MM.1S (cell line): ENCODE measurements at regions not wholly inside any gene's neighbourhood (a gene's known extent, or its start where the extent isn't known, plus 50 kb on each side); places are given as distances from the start of the nearest gene placed in this dataset.

Experiments
- DNase-seq: peaks from one replicate; pipeline ENCODE4 v3.0.0-alpha.2; 2015
- H2AFZ ChIP-seq: fragments of 300-600 bp; sonication (generic); 2 replicates; pipeline ENCODE4 v1.6.0; 2016; ENCODE audit warnings: antibody characterized with exemption, low read length
- H3F3A ChIP-seq: fragments of 300-600 bp; sonication (generic); 2 replicates; pipeline ENCODE4 v1.6.1; 2016; ENCODE audit warnings: mild to moderate bottlenecking, antibody characterized with exemption, low read length, moderate library complexity, mixed read lengths; ENCODE audit not compliant: insufficient read depth
- H3K27ac ChIP-seq: fragments of 300-600 bp; sonication (generic); 2 replicates; pipeline ENCODE4 v1.5.1; 2016; ENCODE audit warnings: mild to moderate bottlenecking, low read length
- H3K27me3 ChIP-seq: fragments of 300-600 bp; sonication (generic); replicated peaks from 2 replicates; pipeline ENCODE4 v1.6.0; 2016; ENCODE audit warnings: low read length; ENCODE audit not compliant: insufficient read depth
- H3K36me3 ChIP-seq: fragments of 300-600 bp; sonication (generic); replicated peaks from 2 replicates; pipeline ENCODE4 v1.6.1; 2016; ENCODE audit warnings: mild to moderate bottlenecking, low read length, mixed read lengths; ENCODE audit not compliant: insufficient read depth
- H3K4me1 ChIP-seq: fragments of 300-600 bp; sonication (generic); 2 replicates; pipeline ENCODE4 v1.6.1; 2016; ENCODE audit warnings: low read length, mixed read lengths
- H3K4me2 ChIP-seq: fragments of 300-600 bp; sonication (generic); 2 replicates; pipeline ENCODE4 v1.6.0; 2016; ENCODE audit warnings: low read depth, low read length
- H3K4me3 ChIP-seq: fragments of 300-600 bp; sonication (generic); 2 replicates; pipeline ENCODE4 v1.5.1; 2016; ENCODE audit warnings: low read length, mixed read lengths
- H3K79me2 ChIP-seq: fragments of 300-600 bp; sonication (generic); 2 replicates; pipeline ENCODE4 v1.6.1; 2016; ENCODE audit warnings: mixed run types, low read length, mixed read lengths
- H3K9ac ChIP-seq: fragments of 300-600 bp; sonication (generic); 2 replicates; pipeline ENCODE4 v1.6.1; 2016; ENCODE audit warnings: low read length, mixed read lengths
- H3K9me2 ChIP-seq: fragments of 300-600 bp; sonication (generic); replicated peaks from 2 replicates; pipeline ENCODE4 v1.6.1; 2016; ENCODE audit warnings: mild to moderate bottlenecking, low read length, mixed read lengths; ENCODE audit not compliant: insufficient read depth
- H3K9me3 ChIP-seq: fragments of 300-600 bp; sonication (generic); replicated peaks from 2 replicates; pipeline ENCODE4 v1.6.1; 2016; ENCODE audit warnings: mild to moderate bottlenecking, low read length, mixed read lengths; ENCODE audit not compliant: insufficient read depth
- H4K20me1 ChIP-seq: fragments of 300-600 bp; sonication (generic); 2 replicates; pipeline ENCODE4 v1.6.1; 2016; ENCODE audit warnings: mild to moderate bottlenecking, low read length, moderate library complexity, mixed read lengths; ENCODE audit not compliant: insufficient read depth
- CTCF ChIP-seq: fragments of 300-600 bp; sonication (generic); IDR thresholded peaks from 2 replicates; pipeline ENCODE4 v1.5.1; 2016; ENCODE audit warnings: antibody characterized with exemption, low read length, mixed read lengths
- EZH2 ChIP-seq: fragments of 300-600 bp; sonication (generic); optimal IDR thresholded peaks from 2 replicates; pipeline ENCODE3; 2017; ENCODE audit warnings: low read depth, mild to moderate bottlenecking, antibody characterized with exemption, low read length, mixed read lengths
- EZH2phosphoT487 ChIP-seq: fragments of 300-600 bp; sonication (generic); IDR thresholded peaks from 2 replicates; pipeline ENCODE4 v1.6.1; 2018; ENCODE audit warnings: antibody characterized with exemption, low read length

- H3K79me2 ChIP-seq, result no peaks in the 10 kb centered on the region
- no peak overlapping the region for H2AFZ ChIP-seq
- H3F3A ChIP-seq, result no peaks in the 10 kb centered on the region
- no peaks in the 10 kb centered on the region for H3K4me1 ChIP-seq
- no peak for DNase-seq
- H3K27me3 ChIP-seq, result no peaks in the 10 kb centered on the region
- H3K4me3 ChIP-seq, result no peak overlapping the region
- H3K36me3 ChIP-seq, result no peaks in the 10 kb centered on the region
- no peak overlapping the region for H3K9ac ChIP-seq
- TF ChIP-seq CTCF, result no peak
- no peak for TF ChIP-seq EZH2phosphoT487
- TF ChIP-seq EZH2, result no peak
- H3K4me2 ChIP-seq, result no peak overlapping the region
- H3K27ac ChIP-seq, result no peak overlapping the region
- H3K9me3 ChIP-seq, result no peaks in the 10 kb centered on the region
- H3K9me2 ChIP-seq, result no peaks in the 10 kb centered on the region
- no peaks in the 10 kb centered on the region for H4K20me1 ChIP-seq
Observed at GRCh38 chr5:6937677-6938076, 224.4 kb downstream of the TENT4A start.

GRCh38 chr5:6941631-6942030, 228.4 kb downstream of the TENT4A start:
- Histone ChIP-seq H3K4me3 (no peak overlapping the region), H3K4me2 (no peak overlapping the region), H3K27ac (no peak overlapping the region), H3K9me2 (no peaks in the 10 kb centered on the region), H3K9me3 (no peaks in the 10 kb centered on the region), H3K9ac (no peak overlapping the region), H2AFZ (no peak overlapping the region), H3K79me2 (no peaks in the 10 kb centered on the region), H3K36me3 (no peaks in the 10 kb centered on the region), H3F3A (no peaks in the 10 kb centered on the region), H4K20me1 (no peaks in the 10 kb centered on the region), H3K4me1 (no peaks in the 10 kb centered on the region), H3K27me3 (no peaks in the 10 kb centered on the region)
- no peak for DNase-seq
- TF ChIP-seq CTCF (no peak), EZH2phosphoT487 (no peak), EZH2 (no peak)

GRCh38 chr5:6943197-6944112, 230.2 kb downstream of the TENT4A start:
- no peaks in the 10 kb centered on the region for H3K36me3 ChIP-seq
- no peak overlapping the region for H2AFZ ChIP-seq
- TF ChIP-seq CTCF (no peak), EZH2phosphoT487 (no peak), EZH2 (no peak)
- H3K9me3 ChIP-seq, result no peaks in the 10 kb centered on the region
- no peak overlapping the region for H3K27ac ChIP-seq
- H3K9me2 ChIP-seq, result no peaks in the 10 kb centered on the region
- DNase-seq, result no peak
- H3K79me2 ChIP-seq, result no peaks in the 10 kb centered on the region
- H4K20me1 ChIP-seq, result no peaks in the 10 kb centered on the region
- H3K4me1 ChIP-seq, result no peaks in the 10 kb centered on the region
- H3K9ac ChIP-seq, result no peak overlapping the region
- H3K27me3 ChIP-seq, result no peaks in the 10 kb centered on the region
- H3K4me3 ChIP-seq, result no peak overlapping the region
- H3F3A ChIP-seq, result no peaks in the 10 kb centered on the region
- no peak overlapping the region for H3K4me2 ChIP-seq
